HS-27A (cell line): ENCODE measurements at regions not wholly inside any gene's neighbourhood (a gene's known extent, or its start where the extent isn't known, plus 50 kb on each side); places are given as distances from the start of the nearest gene placed in this dataset.

Experiments
- DNase-seq: peaks from one replicate; pipeline ENCODE4 v3.0.0-alpha.2; 2012; ENCODE audit warnings: low read depth, missing footprints

- no peak for DNase-seq
These were observed 296.7 kb upstream of the AKR1E2 start for GRCh38 chr10:4529266-4529665.

GRCh38 chr10:4527281-4527970 is 298.6 kb upstream of the AKR1E2 start:
- DNase-seq, result peak; percentile 47

- DNase-seq, result no peak
These were observed 299.7 kb upstream of the AKR1E2 start for GRCh38 chr10:4526311-4526731.

- no peak for DNase-seq
These were observed 300.9 kb upstream of the AKR1E2 start for GRCh38 chr10:4525103-4525502.

GRCh38 chr10:4522296-4523000 is 303.6 kb upstream of the AKR1E2 start:
- no peak for DNase-seq

- no peak for DNase-seq
These were observed 306.2 kb upstream of the AKR1E2 start for GRCh38 chr10:4519658-4520402.

GRCh38 chr10:4517746-4518145 is 308.3 kb upstream of the AKR1E2 start:
- no peak for DNase-seq

- no peak for DNase-seq
These were observed 310.3 kb upstream of the AKR1E2 start for GRCh38 chr10:4515721-4516120.

GRCh38 chr10:4514445-4515108 is 311.4 kb upstream of the AKR1E2 start:
- no peak for DNase-seq

GRCh38 chr10:4512671-4513240 is 313.3 kb upstream of the AKR1E2 start:
- DNase-seq, result no peak

GRCh38 chr10:4512196-4512595 is 313.8 kb upstream of the AKR1E2 start:
- DNase-seq, result no peak

- no peak for DNase-seq
These were observed 314.5 kb upstream of the AKR1E2 start for GRCh38 chr10:4511509-4511908.

- no peak for DNase-seq
These were observed 316.6 kb upstream of the AKR1E2 start for GRCh38 chr10:4509405-4509804.

GRCh38 chr10:4506095-4506494 is 319.9 kb upstream of the AKR1E2 start:
- no peak for DNase-seq

- DNase-seq, result no peak
These were observed 321.5 kb upstream of the AKR1E2 start for GRCh38 chr10:4504550-4504949.

GRCh38 chr10:4503076-4503475 is 322.9 kb upstream of the AKR1E2 start:
- no peak for DNase-seq

- DNase-seq, result no peak
These were observed 324.7 kb upstream of the AKR1E2 start for GRCh38 chr10:4501306-4501705.

- no peak for DNase-seq
These were observed 327.2 kb upstream of the AKR1E2 start for GRCh38 chr10:4498711-4499251.

GRCh38 chr10:4494551-4494950 is 331.5 kb upstream of the AKR1E2 start:
- DNase-seq, result no peak

GRCh38 chr10:4492202-4492601 is 333.8 kb upstream of the AKR1E2 start:
- no peak for DNase-seq

GRCh38 chr10:4488904-4489303 is 337.1 kb upstream of the AKR1E2 start:
- DNase-seq, result no peak

GRCh38 chr10:4485636-4486035 is 340.4 kb upstream of the AKR1E2 start:
- DNase-seq, result no peak
